Parathyroid adenoma (tissue), 2 donors: ENCODE measurements at regions not wholly inside any gene's neighbourhood (a gene's known extent, or its start where the extent isn't known, plus 50 kb on each side); places are given as distances from the start of the nearest gene placed in this dataset.

Experiments
- H2AFZ ChIP-seq: fragments of 300-600 bp; sonication (generic); one replicate; pipeline ENCODE4 v1.7.0; 2017; ENCODE audit warnings: antibody characterized with exemption, mild to moderate bottlenecking
- H3K27ac ChIP-seq: fragments of 300-600 bp; sonication (generic); one replicate; pipeline ENCODE4 v1.7.0; 2017
- H3K27me3 ChIP-seq: fragments of 300-600 bp; sonication (generic); one replicate; pipeline ENCODE4 v1.7.0; 2017; ENCODE audit warnings: low read length; ENCODE audit not compliant: control insufficient read depth, insufficient read depth
- H3K36me3 ChIP-seq: fragments of 300-600 bp; sonication (generic); one replicate; pipeline ENCODE4 v1.7.0; 2017; ENCODE audit warnings: low read length; ENCODE audit not compliant: control insufficient read depth, insufficient read depth
- H3K4me1 ChIP-seq: fragments of 300-600 bp; sonication (generic); one replicate; pipeline ENCODE4 v1.7.0; 2017; ENCODE audit warnings: control low read depth
- H3K4me2 ChIP-seq: fragments of 300-600 bp; sonication (generic); one replicate; pipeline ENCODE4 v1.7.0; 2017; ENCODE audit warnings: low read length
- H3K4me3 ChIP-seq: fragments of 300-600 bp; sonication (generic); one replicate; pipeline ENCODE4 v1.7.0; 2017; ENCODE audit warnings: low read depth, low read length
- H3K79me2 ChIP-seq: fragments of 300-600 bp; sonication (generic); one replicate; pipeline ENCODE4 v1.7.0; 2017; ENCODE audit warnings: control low read depth
- H3K9ac ChIP-seq: fragments of 300-600 bp; sonication (generic); one replicate; pipeline ENCODE4 v1.7.0; 2017; ENCODE audit warnings: mild to moderate bottlenecking
- H3K9me3 ChIP-seq: fragments of 300-600 bp; sonication (generic); one replicate; pipeline ENCODE4 v1.7.0; 2017; ENCODE audit warnings: low read length; ENCODE audit not compliant: control insufficient read depth
- TF ChIP-seq, protein P1 (sequence below): fragments of 300-600 bp; sonication (generic); IDR thresholded peaks from one replicate; pipeline ENCODE4 v1.7.0; 2017; ENCODE audit warnings: antibody characterized with exemption, mild to moderate bottlenecking
- donor health status: primary hyperparathyroidism.

DNA sequence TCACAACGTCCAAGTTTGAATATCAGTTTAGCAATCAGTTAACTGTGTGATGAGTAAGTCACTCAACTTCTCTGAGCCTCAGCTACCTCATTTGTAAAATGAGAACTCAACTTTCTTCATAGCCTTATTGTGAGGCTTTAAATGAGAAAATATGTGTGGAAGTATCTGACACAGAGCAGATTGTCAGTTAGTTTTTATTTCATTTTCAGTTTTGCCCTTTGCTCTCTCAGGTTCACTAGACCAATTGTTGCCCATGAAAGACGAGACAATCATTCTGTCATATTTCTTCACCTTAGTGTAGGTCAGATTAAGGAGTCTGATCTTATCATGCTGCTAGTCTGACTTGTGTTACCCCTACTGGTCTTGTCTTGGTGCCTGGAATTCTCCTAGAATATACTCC lies 232.8 kb upstream of the PTBP2 start:
- H3K9ac ChIP-seq, result no peak overlapping the region
- H3K79me2 ChIP-seq, result no peaks in the 10 kb centered on the region
- no peak overlapping the region for H2AFZ ChIP-seq
- H3K9me3 ChIP-seq, result no peaks in the 10 kb centered on the region
- H3K27ac ChIP-seq, result no peak overlapping the region
- no peak overlapping the region for H3K4me2 ChIP-seq
- H3K27me3 ChIP-seq, result no peaks in the 10 kb centered on the region
- TF ChIP-seq, protein P1, sequence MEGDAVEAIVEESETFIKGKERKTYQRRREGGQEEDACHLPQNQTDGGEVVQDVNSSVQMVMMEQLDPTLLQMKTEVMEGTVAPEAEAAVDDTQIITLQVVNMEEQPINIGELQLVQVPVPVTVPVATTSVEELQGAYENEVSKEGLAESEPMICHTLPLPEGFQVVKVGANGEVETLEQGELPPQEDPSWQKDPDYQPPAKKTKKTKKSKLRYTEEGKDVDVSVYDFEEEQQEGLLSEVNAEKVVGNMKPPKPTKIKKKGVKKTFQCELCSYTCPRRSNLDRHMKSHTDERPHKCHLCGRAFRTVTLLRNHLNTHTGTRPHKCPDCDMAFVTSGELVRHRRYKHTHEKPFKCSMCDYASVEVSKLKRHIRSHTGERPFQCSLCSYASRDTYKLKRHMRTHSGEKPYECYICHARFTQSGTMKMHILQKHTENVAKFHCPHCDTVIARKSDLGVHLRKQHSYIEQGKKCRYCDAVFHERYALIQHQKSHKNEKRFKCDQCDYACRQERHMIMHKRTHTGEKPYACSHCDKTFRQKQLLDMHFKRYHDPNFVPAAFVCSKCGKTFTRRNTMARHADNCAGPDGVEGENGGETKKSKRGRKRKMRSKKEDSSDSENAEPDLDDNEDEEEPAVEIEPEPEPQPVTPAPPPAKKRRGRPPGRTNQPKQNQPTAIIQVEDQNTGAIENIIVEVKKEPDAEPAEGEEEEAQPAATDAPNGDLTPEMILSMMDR, result no peak
- no peaks in the 10 kb centered on the region for H3K36me3 ChIP-seq
- H3K4me3 ChIP-seq, result no peak overlapping the region
- H3K4me1 ChIP-seq, result no peaks in the 10 kb centered on the region

DNA sequence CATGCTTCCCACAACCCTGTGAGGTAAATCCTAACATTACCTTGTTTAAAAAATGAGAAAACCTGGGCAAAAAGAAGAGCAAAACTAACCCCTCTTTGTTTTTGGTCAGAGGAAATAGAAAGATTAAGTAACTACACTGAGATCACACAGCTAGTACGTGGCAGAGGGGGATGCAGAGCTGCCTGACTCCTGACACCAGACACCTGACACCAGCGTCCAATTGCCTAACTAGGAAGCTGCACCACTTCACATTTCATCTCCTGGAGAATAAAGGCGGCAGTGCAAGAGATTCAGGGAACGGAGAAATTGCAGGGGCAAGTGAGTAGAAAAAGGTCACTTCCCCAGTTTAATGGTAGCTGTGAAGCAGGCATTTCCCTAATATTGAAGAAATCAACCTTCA lies 229.3 kb upstream of the PTBP2 start:
- no peak overlapping the region for H3K9ac ChIP-seq
- no peak overlapping the region for H3K4me3 ChIP-seq
- no peaks in the 10 kb centered on the region for H3K9me3 ChIP-seq
- no peak overlapping the region for H2AFZ ChIP-seq
- no peaks in the 10 kb centered on the region for H3K36me3 ChIP-seq
- TF ChIP-seq, protein P1, result no peak
- no peaks in the 10 kb centered on the region for H3K27me3 ChIP-seq
- H3K27ac ChIP-seq, result no peak overlapping the region
- no peaks in the 10 kb centered on the region for H3K79me2 ChIP-seq
- no peak overlapping the region for H3K4me2 ChIP-seq
- no peaks in the 10 kb centered on the region for H3K4me1 ChIP-seq

DNA sequence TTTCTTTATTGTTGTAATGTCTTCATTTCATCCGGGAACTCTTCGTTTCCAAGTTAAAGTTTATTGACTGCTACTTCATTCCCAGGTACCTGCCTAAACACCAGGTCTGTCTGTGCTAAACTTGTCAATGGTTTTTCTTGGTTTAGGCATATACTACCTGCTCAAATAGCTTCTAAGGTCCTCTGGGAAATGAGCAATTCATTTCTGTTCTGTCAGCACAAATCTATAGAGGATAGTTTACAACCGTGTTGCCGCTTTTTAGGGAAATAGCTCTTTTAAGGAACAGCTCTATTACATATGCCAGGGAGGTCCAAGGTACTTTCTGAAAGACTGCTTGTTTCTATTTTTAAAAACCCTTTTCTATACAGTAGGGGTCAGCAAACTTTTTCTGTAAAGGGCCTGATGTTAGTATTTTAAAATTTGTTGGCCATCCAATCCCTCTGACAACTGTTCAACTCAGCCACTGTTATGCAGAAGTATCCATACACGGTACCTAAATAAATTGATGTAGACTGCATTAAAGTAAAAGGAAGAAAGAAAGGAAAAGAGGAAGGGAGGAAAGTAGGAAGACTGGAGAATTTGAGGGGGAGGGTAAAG lies 222.7 kb upstream of the PTBP2 start:
- Histone ChIP-seq H3K36me3 (no peaks in the 10 kb centered on the region), H3K9me3 (no peaks in the 10 kb centered on the region), H3K9ac (no peak overlapping the region), H3K4me3 (no peak overlapping the region), H3K27me3 (no peaks in the 10 kb centered on the region), H3K79me2 (no peaks in the 10 kb centered on the region), H3K27ac (no peak overlapping the region), H3K4me1 (no peaks in the 10 kb centered on the region), H2AFZ (no peak overlapping the region), H3K4me2 (no peak overlapping the region)
- TF ChIP-seq, protein P1, result no peak

DNA sequence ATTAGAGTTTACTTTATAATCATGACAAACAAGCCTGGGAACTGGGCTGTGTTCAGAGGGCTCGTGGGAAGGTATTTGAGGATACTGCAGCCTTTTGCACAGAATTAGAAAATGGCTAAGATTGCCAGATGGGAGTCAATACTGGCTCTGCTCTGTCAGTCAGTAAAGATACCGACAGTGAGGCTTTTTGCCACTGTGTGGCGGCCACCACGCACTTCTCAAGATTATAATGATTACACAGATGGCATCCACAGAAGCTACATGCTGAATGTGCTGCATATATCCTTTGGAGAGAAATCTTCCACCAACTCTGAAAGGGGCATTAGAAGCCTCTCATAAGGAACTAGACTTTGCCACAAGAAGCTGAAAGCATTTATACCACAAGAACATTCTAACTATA lies 213.4 kb upstream of the PTBP2 start:
- no peaks in the 10 kb centered on the region for H3K9me3 ChIP-seq
- H3K36me3 ChIP-seq, result no peaks in the 10 kb centered on the region
- no peaks in the 10 kb centered on the region for H3K79me2 ChIP-seq
- H3K4me3 ChIP-seq, result no peak overlapping the region
- H3K27ac ChIP-seq, result no peak overlapping the region
- TF ChIP-seq, protein P1, result no peak
- no peak overlapping the region for H3K9ac ChIP-seq
- no peaks in the 10 kb centered on the region for H3K4me1 ChIP-seq
- H2AFZ ChIP-seq, result no peak overlapping the region
- H3K27me3 ChIP-seq, result no peaks in the 10 kb centered on the region
- H3K4me2 ChIP-seq, result no peak overlapping the region

GRCh38 chr1:96509339-96509738 lies 212.2 kb upstream of the PTBP2 start:
- no peak overlapping the region for H2AFZ ChIP-seq
- no peak overlapping the region for H3K9ac ChIP-seq
- TF ChIP-seq, protein P1, result no peak

More at GRCh38 chr1:96509339-96509738, 212.2 kb upstream of the PTBP2 start:
- H3K4me1 ChIP-seq, result no peaks in the 10 kb centered on the region
- H3K4me2 ChIP-seq, result no peak overlapping the region
- no peaks in the 10 kb centered on the region for H3K9me3 ChIP-seq
- no peaks in the 10 kb centered on the region for H3K27me3 ChIP-seq
- no peaks in the 10 kb centered on the region for H3K79me2 ChIP-seq
- no peak overlapping the region for H3K4me3 ChIP-seq
- H3K27ac ChIP-seq, result no peak overlapping the region
- no peaks in the 10 kb centered on the region for H3K36me3 ChIP-seq
